ENCODE measurements at regions not wholly inside any gene's neighbourhood (a gene's known extent, or its start where the extent isn't known, plus 50 kb on each side); places are given as distances from the start of the nearest gene placed in this dataset.

- Mint-ChIP-seq H3K27me3 (ENCODE audit: low read depth) (no peaks in the 10 kb centered on the region), H3K4me3 (no peak overlapping the region), H3K4me1 (peaks cover 2% of the 10 kb centered on the region), H3K36me3 (ENCODE audit: low read depth) (no peaks in the 10 kb centered on the region), H3K9me3 (peaks cover 1% of the 10 kb centered on the region), H3K27ac (ENCODE audit: unreplicated experiment) (no peak overlapping the region)
- no peak for DNase-seq (ENCODE audit: low read depth, low spot score)
- TF ChIP-seq CTCF (conservative IDR thresholded peaks at IDR 0.05), result no peak
Observed at GRCh38 chr3:7957024-7957423, 544.6 kb upstream of the LMCD1 start.

DNA sequence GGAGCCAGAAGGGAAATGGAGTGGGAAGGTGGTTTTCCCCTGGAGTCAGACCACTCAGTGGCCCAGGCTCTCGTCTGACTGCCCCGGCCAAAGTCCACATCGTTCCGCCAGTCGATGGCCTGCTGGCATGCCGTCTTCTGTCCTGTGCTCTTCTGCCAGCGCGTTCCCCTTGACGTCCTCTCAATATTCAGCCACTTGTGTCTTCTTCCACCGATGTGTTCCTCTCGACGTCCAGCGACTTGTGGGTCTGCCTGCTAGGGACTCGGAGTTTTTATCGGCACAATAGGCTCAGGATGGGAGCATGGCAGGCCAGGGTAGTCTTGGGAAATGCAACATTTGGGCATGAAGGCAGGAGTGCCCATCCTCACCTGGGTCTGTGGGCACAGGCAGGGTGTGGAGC lies 542.5 kb upstream of the LMCD1 start:
- no peak overlapping the region for H3K27ac Mint-ChIP-seq (ENCODE audit: unreplicated experiment)
- no peak for TF ChIP-seq CTCF (conservative IDR thresholded peaks at IDR 0.05)
- no peaks in the 10 kb centered on the region for H3K27me3 Mint-ChIP-seq (ENCODE audit: low read depth)

DNA sequence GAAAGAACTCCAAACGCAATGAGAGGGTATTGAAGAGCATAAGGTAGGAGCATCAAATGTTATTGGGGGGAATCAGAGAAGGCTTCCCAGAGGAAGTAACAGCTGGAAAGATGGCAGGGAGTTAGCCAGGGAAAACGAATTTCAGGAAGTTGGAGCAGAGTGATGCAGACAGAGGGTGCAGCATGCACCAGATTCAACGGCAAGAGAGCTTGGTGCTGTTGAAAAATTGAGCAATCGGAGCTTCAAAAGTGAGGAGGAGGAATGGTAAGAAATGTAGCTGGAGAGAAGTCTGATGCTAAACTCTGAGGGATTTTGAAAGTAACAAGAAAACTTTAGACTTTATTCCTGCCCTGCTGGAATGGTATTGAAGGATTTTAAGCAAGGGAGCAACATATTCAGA lies 541.0 kb upstream of the LMCD1 start:
- TF ChIP-seq CTCF (conservative IDR thresholded peaks at IDR 0.05), result no peak
- no peak for DNase-seq (ENCODE audit: low read depth, low spot score)
- peaks cover 11% of the 10 kb centered on the region for H3K4me1 Mint-ChIP-seq
- no peaks in the 10 kb centered on the region for H3K27me3 Mint-ChIP-seq (ENCODE audit: low read depth)
- H3K27ac Mint-ChIP-seq (ENCODE audit: unreplicated experiment), result no peak overlapping the region
- no peak overlapping the region for H3K4me3 Mint-ChIP-seq
- no peaks in the 10 kb centered on the region for H3K9me3 Mint-ChIP-seq
- no peaks in the 10 kb centered on the region for H3K36me3 Mint-ChIP-seq (ENCODE audit: low read depth)

More for the DNA sequence above, 542.5 kb upstream of the LMCD1 start:
- H3K4me3 Mint-ChIP-seq, result no peak overlapping the region
- H3K9me3 Mint-ChIP-seq, result no peaks in the 10 kb centered on the region
- DNase-seq (ENCODE audit: low read depth, low spot score), result no peak
- H3K4me1 Mint-ChIP-seq, result peaks cover 11% of the 10 kb centered on the region
- no peaks in the 10 kb centered on the region for H3K36me3 Mint-ChIP-seq (ENCODE audit: low read depth)

GRCh38 chr3:7962301-7962700 lies 539.3 kb upstream of the LMCD1 start:
- Mint-ChIP-seq H3K9me3 (no peaks in the 10 kb centered on the region), H3K4me3 (no peak overlapping the region), H3K27me3 (ENCODE audit: low read depth) (no peaks in the 10 kb centered on the region), H3K36me3 (ENCODE audit: low read depth) (no peaks in the 10 kb centered on the region), H3K27ac (ENCODE audit: unreplicated experiment) (peak overlapping the region; percentile 58), H3K4me1 (peaks cover 11% of the 10 kb centered on the region)
- TF ChIP-seq CTCF (conservative IDR thresholded peaks at IDR 0.05), result no peak
- DNase-seq (ENCODE audit: low read depth, low spot score), result no peak

DNA sequence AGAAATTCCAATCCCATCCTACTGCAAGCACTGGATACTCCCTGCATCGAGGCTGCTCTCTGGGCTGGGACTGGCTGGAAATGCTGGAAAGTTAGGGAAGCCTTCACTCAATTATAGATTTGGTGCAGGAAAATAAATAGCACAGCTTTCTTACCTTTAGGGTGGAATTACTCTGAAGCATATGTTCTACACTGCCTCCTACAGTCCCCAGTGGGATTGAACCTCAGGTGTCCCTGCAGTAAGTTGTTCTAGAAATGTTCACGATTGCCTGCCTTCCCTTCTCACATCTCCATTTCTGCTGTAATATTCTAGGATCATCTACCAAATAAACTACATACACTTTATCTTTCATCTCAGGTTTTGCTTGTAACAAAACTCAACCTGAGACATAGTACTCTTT lies 536.7 kb upstream of the LMCD1 start:
- no peak overlapping the region for H3K4me3 Mint-ChIP-seq
- H3K9me3 Mint-ChIP-seq, result no peaks in the 10 kb centered on the region
- no peak overlapping the region for H3K27ac Mint-ChIP-seq (ENCODE audit: unreplicated experiment)
- H3K36me3 Mint-ChIP-seq (ENCODE audit: low read depth), result no peaks in the 10 kb centered on the region
- H3K27me3 Mint-ChIP-seq (ENCODE audit: low read depth), result no peaks in the 10 kb centered on the region
- DNase-seq (ENCODE audit: low read depth, low spot score), result no peak
- TF ChIP-seq CTCF (conservative IDR thresholded peaks at IDR 0.05), result no peak
- peaks cover 11% of the 10 kb centered on the region for H3K4me1 Mint-ChIP-seq

- DNase-seq (ENCODE audit: low read depth, low spot score), result no peak
- peak overlapping the region; percentile 3 for H3K27ac Mint-ChIP-seq (ENCODE audit: unreplicated experiment)
- no peak overlapping the region for H3K4me3 Mint-ChIP-seq
- H3K4me1 Mint-ChIP-seq, result peaks cover 35% of the 10 kb centered on the region
- peaks cover 6% of the 10 kb centered on the region for H3K9me3 Mint-ChIP-seq
- no peak for TF ChIP-seq CTCF (conservative IDR thresholded peaks at IDR 0.05)
- H3K36me3 Mint-ChIP-seq (ENCODE audit: low read depth), result peaks cover 6% of the 10 kb centered on the region
- H3K27me3 Mint-ChIP-seq (ENCODE audit: low read depth), result no peaks in the 10 kb centered on the region
Observed at GRCh38 chr3:7973006-7973405, 528.6 kb upstream of the LMCD1 start.
